IMR-90 (cell line): ENCODE measurements at regions not wholly inside any gene's neighbourhood (a gene's known extent, or its start where the extent isn't known, plus 50 kb on each side); places are given as distances from the start of the nearest gene placed in this dataset.

Experiments used
- CHD1 ChIP-seq: IDR thresholded peaks from 2 replicates; pipeline ENCODE4 v1.6.1; 2012; ENCODE audit warnings: low read depth, low read length, improper control_type of control experiment
- TF ChIP-seq, protein P1 (sequence below): conservative IDR thresholded peaks from 2 replicates; pipeline ENCODE4 v1.5.1; 2012; ENCODE audit warnings: mild to moderate bottlenecking, low read depth, low read length, improper control_type of control experiment
- TF ChIP-seq, protein P2 (sequence below): fragments of 150-350 bp; IDR thresholded peaks from 2 replicates; pipeline ENCODE4 v1.6.1; 2017; ENCODE audit warnings: mild to moderate bottlenecking, antibody characterized with exemption, low read length, low read depth

DNA sequence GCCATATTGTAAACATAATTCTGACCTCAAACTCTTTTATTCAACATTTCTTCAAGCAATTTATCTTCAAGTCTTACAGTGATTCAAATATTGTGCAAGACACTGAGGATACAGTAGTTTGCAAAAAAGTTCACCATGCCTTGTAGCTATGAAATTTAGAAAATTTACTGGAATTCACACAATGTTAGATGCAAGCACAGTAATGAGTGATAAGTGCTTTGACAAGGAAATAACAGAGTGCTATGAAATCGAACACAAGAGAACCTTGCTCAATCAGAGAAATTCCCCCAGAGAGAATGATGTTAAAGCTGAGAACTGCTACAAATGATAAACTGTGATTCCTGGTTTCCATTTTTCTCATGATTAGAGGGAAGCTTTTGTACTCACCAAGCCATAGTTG lies 952.9 kb downstream of the FAT4 start:
- TF ChIP-seq, protein P1, sequence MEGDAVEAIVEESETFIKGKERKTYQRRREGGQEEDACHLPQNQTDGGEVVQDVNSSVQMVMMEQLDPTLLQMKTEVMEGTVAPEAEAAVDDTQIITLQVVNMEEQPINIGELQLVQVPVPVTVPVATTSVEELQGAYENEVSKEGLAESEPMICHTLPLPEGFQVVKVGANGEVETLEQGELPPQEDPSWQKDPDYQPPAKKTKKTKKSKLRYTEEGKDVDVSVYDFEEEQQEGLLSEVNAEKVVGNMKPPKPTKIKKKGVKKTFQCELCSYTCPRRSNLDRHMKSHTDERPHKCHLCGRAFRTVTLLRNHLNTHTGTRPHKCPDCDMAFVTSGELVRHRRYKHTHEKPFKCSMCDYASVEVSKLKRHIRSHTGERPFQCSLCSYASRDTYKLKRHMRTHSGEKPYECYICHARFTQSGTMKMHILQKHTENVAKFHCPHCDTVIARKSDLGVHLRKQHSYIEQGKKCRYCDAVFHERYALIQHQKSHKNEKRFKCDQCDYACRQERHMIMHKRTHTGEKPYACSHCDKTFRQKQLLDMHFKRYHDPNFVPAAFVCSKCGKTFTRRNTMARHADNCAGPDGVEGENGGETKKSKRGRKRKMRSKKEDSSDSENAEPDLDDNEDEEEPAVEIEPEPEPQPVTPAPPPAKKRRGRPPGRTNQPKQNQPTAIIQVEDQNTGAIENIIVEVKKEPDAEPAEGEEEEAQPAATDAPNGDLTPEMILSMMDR = no peak
- TF ChIP-seq CHD1 = no peak
- TF ChIP-seq, protein P2, sequence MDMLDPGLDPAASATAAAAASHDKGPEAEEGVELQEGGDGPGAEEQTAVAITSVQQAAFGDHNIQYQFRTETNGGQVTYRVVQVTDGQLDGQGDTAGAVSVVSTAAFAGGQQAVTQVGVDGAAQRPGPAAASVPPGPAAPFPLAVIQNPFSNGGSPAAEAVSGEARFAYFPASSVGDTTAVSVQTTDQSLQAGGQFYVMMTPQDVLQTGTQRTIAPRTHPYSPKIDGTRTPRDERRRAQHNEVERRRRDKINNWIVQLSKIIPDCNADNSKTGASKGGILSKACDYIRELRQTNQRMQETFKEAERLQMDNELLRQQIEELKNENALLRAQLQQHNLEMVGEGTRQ = no peak
